ENCODE measurements at regions not wholly inside any gene's neighbourhood (a gene's known extent, or its start where the extent isn't known, plus 50 kb on each side); places are given as distances from the start of the nearest gene placed in this dataset.

DNA sequence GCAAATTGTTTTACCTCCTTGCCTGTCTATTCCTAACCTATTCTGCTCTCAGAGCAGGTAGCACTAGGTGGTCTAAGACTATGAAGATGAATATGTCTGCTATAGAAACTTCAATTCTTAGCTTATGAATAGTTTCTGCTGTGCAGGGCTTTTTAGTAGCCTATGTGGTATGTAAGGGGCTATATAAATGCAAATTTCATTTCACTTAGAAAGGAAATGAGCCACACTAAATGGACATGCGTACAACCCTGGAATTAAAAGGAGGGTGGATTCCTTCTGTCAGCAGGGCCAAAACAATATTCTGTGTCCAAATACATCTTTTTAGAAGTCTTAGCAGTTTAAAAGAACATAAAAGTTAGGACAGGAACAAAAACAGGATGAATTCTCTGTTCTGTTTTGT, 163.9 kb upstream of the GEMIN8 start:
- no peak for FAIRE-seq
- H3K79me2 ChIP-seq (ENCODE audit: control insufficient read depth, insufficient read depth, low read length), result no peaks in the 10 kb centered on the region
- H3K36me3 ChIP-seq (ENCODE audit: control insufficient read depth in 2 of 2, extremely low read depth in 1 of 2, insufficient read depth in 2 of 2, low read length in 2 of 2), result no peaks in the 10 kb centered on the region
- no peaks in the 10 kb centered on the region for H3K9me1 ChIP-seq (ENCODE audit: control insufficient read depth, extremely low read depth, insufficient read depth, low read length)
- H4K20me1 ChIP-seq (ENCODE audit: control insufficient read depth, extremely low read depth, insufficient read depth, low read length), result no peaks in the 10 kb centered on the region
- no peak overlapping the region for H3K9ac ChIP-seq (ENCODE audit: control insufficient read depth, extremely low read depth, insufficient read depth, low read length)
- dilution Hi-C loops (cut with MboI; ENCODE audit: extremely low pct_ligation_motif_present, low sequenced_read_pairs), result no loop called here
- no peaks in the 10 kb centered on the region for H3K9me3 ChIP-seq (ENCODE audit: control insufficient read depth, low read depth, low read length)
- DNase-seq (ENCODE audit: low read depth, low spot score), result no peak
- no peaks in the 10 kb centered on the region for H3K27me3 ChIP-seq (ENCODE audit: control insufficient read depth, extremely low read depth, insufficient read depth, low read length)
- H3K27ac ChIP-seq (ENCODE audit: control insufficient read depth, insufficient read depth, low read length), result no peak overlapping the region
- H3K4me2 ChIP-seq (ENCODE audit: control insufficient read depth, extremely low read depth, insufficient read depth, low read depth, low read length), result no peak overlapping the region
- no peaks in the 10 kb centered on the region for H3K4me1 ChIP-seq (ENCODE audit: control insufficient read depth, extremely low read depth, insufficient read depth, low read length)
- no peak overlapping the region for H3K4me3 ChIP-seq (ENCODE audit: control insufficient read depth in 2 of 3, extremely low read depth in 1 of 3, insufficient read depth in 2 of 3, low read depth in 1 of 3, low read length in 3 of 3)
- no peak overlapping the region for H2AFZ ChIP-seq (ENCODE audit: control insufficient read depth, low read length)
- no peak for TF ChIP-seq EZH2 (IDR thresholded peaks at IDR 0.05; ENCODE audit: low read length)
- TF ChIP-seq, protein P1, sequence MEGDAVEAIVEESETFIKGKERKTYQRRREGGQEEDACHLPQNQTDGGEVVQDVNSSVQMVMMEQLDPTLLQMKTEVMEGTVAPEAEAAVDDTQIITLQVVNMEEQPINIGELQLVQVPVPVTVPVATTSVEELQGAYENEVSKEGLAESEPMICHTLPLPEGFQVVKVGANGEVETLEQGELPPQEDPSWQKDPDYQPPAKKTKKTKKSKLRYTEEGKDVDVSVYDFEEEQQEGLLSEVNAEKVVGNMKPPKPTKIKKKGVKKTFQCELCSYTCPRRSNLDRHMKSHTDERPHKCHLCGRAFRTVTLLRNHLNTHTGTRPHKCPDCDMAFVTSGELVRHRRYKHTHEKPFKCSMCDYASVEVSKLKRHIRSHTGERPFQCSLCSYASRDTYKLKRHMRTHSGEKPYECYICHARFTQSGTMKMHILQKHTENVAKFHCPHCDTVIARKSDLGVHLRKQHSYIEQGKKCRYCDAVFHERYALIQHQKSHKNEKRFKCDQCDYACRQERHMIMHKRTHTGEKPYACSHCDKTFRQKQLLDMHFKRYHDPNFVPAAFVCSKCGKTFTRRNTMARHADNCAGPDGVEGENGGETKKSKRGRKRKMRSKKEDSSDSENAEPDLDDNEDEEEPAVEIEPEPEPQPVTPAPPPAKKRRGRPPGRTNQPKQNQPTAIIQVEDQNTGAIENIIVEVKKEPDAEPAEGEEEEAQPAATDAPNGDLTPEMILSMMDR (optimal IDR thresholded peaks at IDR 0.05 in 1 of 3, IDR thresholded peaks at IDR 0.05 in 1 of 3, conservative IDR thresholded peaks at IDR 0.05 in 1 of 3; ENCODE audit: extremely low read depth in 1 of 3, insufficient read depth in 2 of 3, low read length in 3 of 3), result no peak

DNA sequence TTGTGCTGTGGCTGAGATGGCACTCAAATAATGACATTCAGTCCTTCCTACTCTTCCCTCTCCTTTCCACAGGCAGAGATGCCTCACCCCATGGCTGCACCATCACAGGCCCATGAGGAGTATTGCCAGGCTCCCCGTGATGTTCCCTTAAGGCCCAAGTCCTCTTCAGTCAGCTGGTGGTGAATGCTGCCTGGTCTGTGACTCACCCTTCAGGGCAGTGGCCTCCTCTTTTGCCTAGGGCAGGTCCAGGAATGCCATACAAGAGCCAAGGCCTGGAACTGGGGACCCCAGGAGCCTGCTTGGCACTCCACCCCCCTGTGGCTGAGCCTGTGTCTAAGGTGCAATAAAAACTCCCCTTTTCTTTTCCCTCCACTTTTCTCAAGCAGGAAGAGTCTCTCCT, 144.2 kb upstream of the GEMIN8 start:
- TF ChIP-seq, protein P1 (optimal IDR thresholded peaks at IDR 0.05 in 1 of 3, IDR thresholded peaks at IDR 0.05 in 1 of 3, conservative IDR thresholded peaks at IDR 0.05 in 1 of 3; ENCODE audit: extremely low read depth in 1 of 3, insufficient read depth in 2 of 3, low read length in 3 of 3), result no peak
- TF ChIP-seq EZH2 (IDR thresholded peaks at IDR 0.05; ENCODE audit: low read length), result no peak
- dilution Hi-C loops (cut with MboI; ENCODE audit: extremely low pct_ligation_motif_present, low sequenced_read_pairs), result no loop called here
- no peaks in the 10 kb centered on the region for H3K4me1 ChIP-seq (ENCODE audit: control insufficient read depth, extremely low read depth, insufficient read depth, low read length)
- H3K27ac ChIP-seq (ENCODE audit: control insufficient read depth, insufficient read depth, low read length), result no peak overlapping the region
- no peaks in the 10 kb centered on the region for H3K9me1 ChIP-seq (ENCODE audit: control insufficient read depth, extremely low read depth, insufficient read depth, low read length)
- no peaks in the 10 kb centered on the region for H4K20me1 ChIP-seq (ENCODE audit: control insufficient read depth, extremely low read depth, insufficient read depth, low read length)
- DNase-seq (ENCODE audit: low read depth, low spot score) (no peak), FAIRE-seq (no peak)
- H3K4me2 ChIP-seq (ENCODE audit: control insufficient read depth, extremely low read depth, insufficient read depth, low read depth, low read length), result no peak overlapping the region
- H3K4me3 ChIP-seq (ENCODE audit: control insufficient read depth in 2 of 3, extremely low read depth in 1 of 3, insufficient read depth in 2 of 3, low read depth in 1 of 3, low read length in 3 of 3), result no peak overlapping the region
- H3K36me3 ChIP-seq (ENCODE audit: control insufficient read depth in 2 of 2, extremely low read depth in 1 of 2, insufficient read depth in 2 of 2, low read length in 2 of 2), result no peaks in the 10 kb centered on the region
- H3K27me3 ChIP-seq (ENCODE audit: control insufficient read depth, extremely low read depth, insufficient read depth, low read length), result no peaks in the 10 kb centered on the region
- no peak overlapping the region for H3K9ac ChIP-seq (ENCODE audit: control insufficient read depth, extremely low read depth, insufficient read depth, low read length)
- no peaks in the 10 kb centered on the region for H3K9me3 ChIP-seq (ENCODE audit: control insufficient read depth, low read depth, low read length)
- H3K79me2 ChIP-seq (ENCODE audit: control insufficient read depth, insufficient read depth, low read length), result no peaks in the 10 kb centered on the region
- no peak overlapping the region for H2AFZ ChIP-seq (ENCODE audit: control insufficient read depth, low read length)
